HepG2 (cell line): ENCODE measurements at regions not wholly inside any gene's neighbourhood (a gene's known extent, or its start where the extent isn't known, plus 50 kb on each side); places are given as distances from the start of the nearest gene placed in this dataset.

Experiments
- ATAC-seq: fragments of 200-7000 bp; cut with Tn5 transposase; 3 replicates; pipeline ENCODE4 v1.9.1; 2020; ENCODE audit warnings: mild to moderate bottlenecking, moderate library complexity
- BruUV-seq: library from RNA; stranded (reverse); fragments of 400-500 nt; replicated peaks from 2 replicates; lab custom pipeline; 2021; lab: Mats Ljungman, UMichigan
- CTCF ChIA-PET: fragments of 300-600 bp; formaldehyde crosslinking; extraction: SDS; loops from one replicate; lab custom pipeline; 2021; ENCODE audit warnings: low total read pairs, inconsistent platforms, low intra/inter-chr PET ratio; lab: Yijun Ruan, JAX
- POLR2A ChIA-PET: fragments of 350-600 bp; sonication (Branson Sonifier 250); formaldehyde crosslinking; loops from one replicate; lab custom pipeline; 2020; ENCODE audit warnings: antibody characterized with exemption, inconsistent platforms; lab: Yijun Ruan, JAX
- DNase-seq: peaks from one replicate; pipeline ENCODE4 v3.0.0-alpha.2; 2015; ENCODE audit warnings: low spot score
- FAIRE-seq: peaks from 3 replicates; lab custom pipeline; 2011; peaks lifted over from hg19 to GRCh38; lab: Jason Lieb, UNC
- H2AFZ ChIP-seq: one replicate; pipeline ENCODE4 v1.6.1; 2011; ENCODE audit warnings: low read length, inconsistent platforms
- H3K27ac ChIP-seq: fragments of 300-600 bp; 3 replicates; pipeline ENCODE4 v1.8.0; 2011; ENCODE audit warnings: mixed run types, mild to moderate bottlenecking, mixed read lengths, low read length, inconsistent platforms; ENCODE audit not compliant: insufficient read depth; ENCODE audit errors: extremely low read length
- H3K27me3 ChIP-seq, 2 experiments: fragments of 200-600 bp in 1 of 2; 2 replicates in 1 of 2; 3 replicates in 1 of 2; pipeline versions ENCODE4 v1.6.0 to v1.8.0; 2011; ENCODE audit warnings: low read length in 2 of 2, mild to moderate bottlenecking in 2 of 2, moderate library complexity in 2 of 2, inconsistent platforms in 1 of 2; ENCODE audit not compliant: insufficient read depth in 2 of 2, control insufficient read depth in 1 of 2
- H3K36me3 ChIP-seq, 2 experiments: fragments of 200-600 bp in 1 of 2; replicated peaks in 1 of 2; 2 replicates in 1 of 2; 3 replicates in 1 of 2; pipeline versions ENCODE4 v1.5.1 to v1.8.0; 2011; ENCODE audit warnings: low read length in 2 of 2, inconsistent platforms in 1 of 2; ENCODE audit not compliant: insufficient read depth in 2 of 2, control insufficient read depth in 1 of 2
- H3K4me1 ChIP-seq: 2 replicates; pipeline ENCODE4 v1.5.1; 2012; ENCODE audit warnings: low read length, inconsistent platforms; ENCODE audit not compliant: insufficient read depth
- H3K4me2 ChIP-seq: 2 replicates; pipeline ENCODE4 v1.6.0; 2011; ENCODE audit warnings: low read depth, low read length, inconsistent platforms
- H3K4me3 ChIP-seq, 3 experiments: fragments of 200-600 bp in 1 of 3; sonication (generic), shearing (Covaris generic) in 1 of 3; replicated peaks in 1 of 3; 2 replicates each; pipeline ENCODE4 v1.5.1; 2011 to 2016; ENCODE audit warnings: low read length in 3 of 3, inconsistent platforms in 2 of 3, low read depth in 2 of 3, mild to moderate bottlenecking in 2 of 3, control low read depth in 1 of 3, mixed read lengths in 1 of 3; ENCODE audit not compliant: insufficient read depth in 1 of 3
- H3K79me2 ChIP-seq: one replicate; pipeline ENCODE4 v1.6.1; 2011; ENCODE audit warnings: low read length, inconsistent platforms; ENCODE audit not compliant: insufficient read depth
- H3K9ac ChIP-seq: 2 replicates; pipeline ENCODE4 v1.6.0; 2011; ENCODE audit warnings: mild to moderate bottlenecking, low read depth, low read length, inconsistent platforms; ENCODE audit not compliant: insufficient read depth
- H3K9me3 ChIP-seq: 2 replicates; pipeline ENCODE4 v1.5.1; 2012; ENCODE audit warnings: mild to moderate bottlenecking, low read length
- H4K20me1 ChIP-seq: 2 replicates; pipeline ENCODE4 v1.6.0; 2011; ENCODE audit warnings: inconsistent platforms, mild to moderate bottlenecking, low read length, moderate library complexity; ENCODE audit not compliant: insufficient read depth
- CEBPB ChIP-seq: IDR thresholded peaks from 2 replicates; pipeline ENCODE4 v1.6.1; 2011; ENCODE audit warnings: low read depth, low read length, improper control_type of control experiment, borderline replicate concordance
- LCORL ChIP-seq, 2 experiments: fragments of 450-650 bp in 1 of 2; sonication (generic) in 1 of 2; formaldehyde crosslinking in 1 of 2; IDR thresholded peaks; 2 replicates each; pipeline versions ENCODE4 v1.5.0 to v1.6.1; 2017 to 2020; ENCODE audit warnings: antibody characterized with exemption in 1 of 2, missing genetic modification reagents in 1 of 2
- PHF20 ChIP-seq: sonication (generic); formaldehyde crosslinking; IDR thresholded peaks from 2 replicates; pipeline ENCODE4 v1.5.0; 2020; ENCODE audit warnings: mild to moderate bottlenecking, missing genetic modification reagents
- ZBTB14 ChIP-seq: sonication (generic); formaldehyde crosslinking; IDR thresholded peaks from 2 replicates; pipeline ENCODE4 v1.4.0; 2020; ENCODE audit warnings: missing genetic modification reagents
- ZBTB3 ChIP-seq: sonication (generic); formaldehyde crosslinking; IDR thresholded peaks from 2 replicates; pipeline ENCODE4 v1.4.0; 2020; ENCODE audit warnings: low read depth, mild to moderate bottlenecking, moderate library complexity, missing genetic modification reagents, borderline replicate concordance
- ZC3H4 ChIP-seq: sonication (generic); formaldehyde crosslinking; IDR thresholded peaks from 2 replicates; pipeline ENCODE4 v1.4.0; 2020; ENCODE audit warnings: missing genetic modification reagents, borderline replicate concordance
- ZNF331 ChIP-seq: sonication (generic); formaldehyde crosslinking; IDR thresholded peaks from 2 replicates; pipeline ENCODE4 v1.4.0; 2020; ENCODE audit warnings: missing genetic modification reagents
- ZNF530 ChIP-seq: sonication (generic); formaldehyde crosslinking; IDR thresholded peaks from 2 replicates; pipeline ENCODE4 v1.5.0; 2020; ENCODE audit warnings: low read depth, mild to moderate bottlenecking, missing genetic modification reagents
- ZNF776 ChIP-seq: sonication (generic); formaldehyde crosslinking; IDR thresholded peaks from 2 replicates; pipeline ENCODE4 v1.4.0; 2020; ENCODE audit warnings: mild to moderate bottlenecking, missing genetic modification reagents
- ZNF883 ChIP-seq: sonication (generic); formaldehyde crosslinking; IDR thresholded peaks from 2 replicates; pipeline ENCODE4 v1.5.1; 2020; ENCODE audit warnings: mild to moderate bottlenecking, missing genetic modification reagents; ENCODE audit errors: not compliant biosample characterization
- in situ Hi-C: cut with HindIII; loops from 2 replicates; pipeline ENCODE4 v1.10.0; 2017; ENCODE audit warnings: low pct_unique_long_range_greater_than_20kb; ENCODE audit not compliant: extremely low pct_ligation_motif_present
- intact Hi-C: fragments of 100-400 bp; cut with micrococcal nuclease; formaldehyde crosslinking; loops from one replicate; pipeline ENCODE4 v1.10.0; 2022; ENCODE audit not compliant: unreplicated experiment
- TF ChIP-seq, protein P1 (sequence below): conservative IDR thresholded peaks from 2 replicates; pipeline ENCODE4 v1.6.1; 2018; ENCODE audit warnings: missing genetic modification reagents
- TF ChIP-seq, protein P2 (sequence below): sonication (generic); formaldehyde crosslinking; IDR thresholded peaks from 2 replicates; pipeline ENCODE4 v1.8.1; 2023; ENCODE audit warnings: mild to moderate bottlenecking, moderate library complexity, missing genetic modification reagents
- TF ChIP-seq, protein P3 (sequence below): sonication (generic); formaldehyde crosslinking; IDR thresholded peaks from 2 replicates; pipeline ENCODE4 v1.5.0; 2020; ENCODE audit warnings: missing genetic modification reagents, mild to moderate bottlenecking, borderline replicate concordance
- TF ChIP-seq, protein P4 (sequence below): sonication (generic); formaldehyde crosslinking; IDR thresholded peaks from 2 replicates; pipeline ENCODE4 v1.4.0; 2020; ENCODE audit warnings: missing genetic modification reagents

DNA sequence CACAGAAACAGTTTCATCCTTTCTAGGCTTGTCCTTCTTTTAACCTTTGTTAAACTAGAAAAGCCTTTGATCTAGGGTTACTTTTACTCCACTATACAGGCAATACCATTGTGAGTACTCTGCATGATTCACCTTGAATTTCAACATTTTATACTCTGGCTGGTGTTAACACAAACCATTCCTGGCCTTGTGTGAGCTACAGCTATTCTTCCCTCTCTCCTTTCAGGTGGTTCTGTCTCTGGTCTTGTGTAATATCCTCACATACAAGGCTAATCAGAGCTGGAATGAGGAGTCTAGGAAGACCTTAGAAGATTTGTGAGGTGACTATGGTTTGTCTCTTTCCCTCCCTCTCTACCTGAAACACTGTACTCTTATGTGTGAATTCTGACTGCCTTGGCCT is 837.4 kb upstream of the USP15 start:
- in situ Hi-C loops, result no loop called here
- no TSS peak for BruUV-seq
- ChIA-PET POLR2A (no interaction called here), CTCF (no interaction called here)
- H3K4me1 ChIP-seq, result no peaks in the 10 kb centered on the region
- ATAC-seq (no peak), DNase-seq (no peak), FAIRE-seq (no peak)
- TF ChIP-seq, protein P1, sequence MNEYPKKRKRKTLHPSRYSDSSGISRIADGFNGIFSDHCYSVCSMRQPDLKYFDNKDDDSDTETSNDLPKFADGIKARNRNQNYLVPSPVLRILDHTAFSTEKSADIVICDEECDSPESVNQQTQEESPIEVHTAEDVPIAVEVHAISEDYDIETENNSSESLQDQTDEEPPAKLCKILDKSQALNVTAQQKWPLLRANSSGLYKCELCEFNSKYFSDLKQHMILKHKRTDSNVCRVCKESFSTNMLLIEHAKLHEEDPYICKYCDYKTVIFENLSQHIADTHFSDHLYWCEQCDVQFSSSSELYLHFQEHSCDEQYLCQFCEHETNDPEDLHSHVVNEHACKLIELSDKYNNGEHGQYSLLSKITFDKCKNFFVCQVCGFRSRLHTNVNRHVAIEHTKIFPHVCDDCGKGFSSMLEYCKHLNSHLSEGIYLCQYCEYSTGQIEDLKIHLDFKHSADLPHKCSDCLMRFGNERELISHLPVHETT (CRISPR knock-in tag), result no peak
- TF ChIP-seq ZC3H4 (CRISPR knock-in tag) (no peak), ZNF776 (no peak), ZBTB14 (CRISPR knock-in tag) (no peak), ZNF883 (CRISPR knock-in tag) (no peak), ZNF331 (CRISPR knock-in tag) (no peak), ZNF530 (no peak), CEBPB (no peak), ZBTB3 (CRISPR knock-in tag) (no peak), PHF20 (CRISPR knock-in tag) (no peak), LCORL (IDR thresholded peaks at IDR 0.05) (no peak), LCORL (CRISPR knock-in tag; IDR thresholded peaks at IDR 0.05) (no peak)
- TF ChIP-seq, protein P2, sequence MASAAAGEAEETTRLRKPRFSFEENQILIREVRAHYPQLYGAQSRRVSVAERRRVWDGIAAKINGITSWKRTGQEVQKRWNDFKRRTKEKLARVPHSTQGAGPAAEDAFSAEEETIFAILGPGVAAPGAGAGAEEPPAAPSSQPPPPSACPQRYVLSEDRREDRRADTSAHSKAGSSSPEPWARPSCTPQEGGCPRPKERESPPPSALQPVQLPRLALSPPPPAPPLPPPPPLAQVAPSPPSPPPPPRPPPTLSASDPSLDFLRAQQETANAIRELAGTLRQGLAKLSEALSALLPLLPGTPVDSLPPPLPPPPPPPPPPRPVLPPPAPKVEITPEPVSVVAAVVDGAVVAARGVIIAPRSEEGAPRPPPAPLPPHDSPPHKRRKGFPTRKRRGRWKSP (CRISPR knock-in tag), result no peak
- TF ChIP-seq, protein P3, sequence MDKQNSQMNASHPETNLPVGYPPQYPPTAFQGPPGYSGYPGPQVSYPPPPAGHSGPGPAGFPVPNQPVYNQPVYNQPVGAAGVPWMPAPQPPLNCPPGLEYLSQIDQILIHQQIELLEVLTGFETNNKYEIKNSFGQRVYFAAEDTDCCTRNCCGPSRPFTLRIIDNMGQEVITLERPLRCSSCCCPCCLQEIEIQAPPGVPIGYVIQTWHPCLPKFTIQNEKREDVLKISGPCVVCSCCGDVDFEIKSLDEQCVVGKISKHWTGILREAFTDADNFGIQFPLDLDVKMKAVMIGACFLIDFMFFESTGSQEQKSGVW (CRISPR knock-in tag), result no peak
- TF ChIP-seq, protein P4, sequence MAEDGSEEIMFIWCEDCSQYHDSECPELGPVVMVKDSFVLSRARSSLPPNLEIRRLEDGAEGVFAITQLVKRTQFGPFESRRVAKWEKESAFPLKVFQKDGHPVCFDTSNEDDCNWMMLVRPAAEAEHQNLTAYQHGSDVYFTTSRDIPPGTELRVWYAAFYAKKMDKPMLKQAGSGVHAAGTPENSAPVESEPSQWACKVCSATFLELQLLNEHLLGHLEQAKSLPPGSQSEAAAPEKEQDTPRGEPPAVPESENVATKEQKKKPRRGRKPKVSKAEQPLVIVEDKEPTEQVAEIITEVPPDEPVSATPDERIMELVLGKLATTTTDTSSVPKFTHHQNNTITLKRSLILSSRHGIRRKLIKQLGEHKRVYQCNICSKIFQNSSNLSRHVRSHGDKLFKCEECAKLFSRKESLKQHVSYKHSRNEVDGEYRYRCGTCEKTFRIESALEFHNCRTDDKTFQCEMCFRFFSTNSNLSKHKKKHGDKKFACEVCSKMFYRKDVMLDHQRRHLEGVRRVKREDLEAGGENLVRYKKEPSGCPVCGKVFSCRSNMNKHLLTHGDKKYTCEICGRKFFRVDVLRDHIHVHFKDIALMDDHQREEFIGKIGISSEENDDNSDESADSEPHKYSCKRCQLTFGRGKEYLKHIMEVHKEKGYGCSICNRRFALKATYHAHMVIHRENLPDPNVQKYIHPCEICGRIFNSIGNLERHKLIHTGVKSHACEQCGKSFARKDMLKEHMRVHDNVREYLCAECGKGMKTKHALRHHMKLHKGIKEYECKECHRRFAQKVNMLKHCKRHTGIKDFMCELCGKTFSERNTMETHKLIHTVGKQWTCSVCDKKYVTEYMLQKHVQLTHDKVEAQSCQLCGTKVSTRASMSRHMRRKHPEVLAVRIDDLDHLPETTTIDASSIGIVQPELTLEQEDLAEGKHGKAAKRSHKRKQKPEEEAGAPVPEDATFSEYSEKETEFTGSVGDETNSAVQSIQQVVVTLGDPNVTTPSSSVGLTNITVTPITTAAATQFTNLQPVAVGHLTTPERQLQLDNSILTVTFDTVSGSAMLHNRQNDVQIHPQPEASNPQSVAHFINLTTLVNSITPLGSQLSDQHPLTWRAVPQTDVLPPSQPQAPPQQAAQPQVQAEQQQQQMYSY, result no peak
- no peak overlapping the region for H2AFZ ChIP-seq
- H3K4me3 ChIP-seq, result no peak overlapping the region
- no peak overlapping the region for H3K4me2 ChIP-seq
- H4K20me1 ChIP-seq, result no peaks in the 10 kb centered on the region
- H3K9me3 ChIP-seq, result peaks cover 53% of the 10 kb centered on the region
- H3K79me2 ChIP-seq, result no peaks in the 10 kb centered on the region
- H3K36me3 ChIP-seq, result no peaks in the 10 kb centered on the region
- intact Hi-C loops, result no loop called here
- no peak overlapping the region for H3K9ac ChIP-seq
- H3K27ac ChIP-seq, result no peak overlapping the region
- no peaks in the 10 kb centered on the region for H3K27me3 ChIP-seq
